HG03095 (cell line): ENCODE measurements at regions not wholly inside any gene's neighbourhood (a gene's known extent, or its start where the extent isn't known, plus 50 kb on each side); places are given as distances from the start of the nearest gene placed in this dataset.

ENCODE experiments used
- ATAC-seq: cut with Tn5 transposase; IDR thresholded peaks from one replicate; pipeline ENCODE4 v1.9.1; 2021; ENCODE audit warnings: moderate library complexity; ENCODE audit not compliant: unreplicated experiment

GRCh38 chr16:65786916-65787315 is 579.6 kb upstream of the CDH5 start:
- ATAC-seq: no peak

GRCh38 chr16:65783709-65784474 is 582.6 kb upstream of the CDH5 start:
- ATAC-seq: no peak

- ATAC-seq: no peak
Measured at GRCh38 chr16:65782611-65783600, 583.6 kb upstream of the CDH5 start.

- no peak for ATAC-seq
Measured at GRCh38 chr16:65781855-65782254, 584.6 kb upstream of the CDH5 start.

DNA sequence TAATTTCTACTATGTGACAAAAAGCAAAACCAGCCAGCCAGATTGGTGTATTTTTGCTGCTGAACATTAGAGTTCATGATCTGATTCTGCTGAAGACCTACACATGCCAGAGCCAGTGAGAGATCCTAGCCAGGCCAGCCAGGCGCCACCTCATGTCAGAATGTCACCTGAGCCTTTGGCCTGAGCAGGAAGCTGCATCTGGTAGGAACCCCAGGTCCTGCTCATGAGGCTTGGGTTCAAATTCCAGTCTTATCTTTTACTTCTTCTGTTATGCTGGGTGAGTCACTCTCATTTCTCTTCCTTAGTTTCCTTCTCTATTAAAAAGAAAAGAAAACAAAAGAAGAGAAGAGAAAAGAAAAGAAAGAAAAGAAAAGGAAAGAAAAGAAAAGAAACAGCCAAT is 585.1 kb upstream of the CDH5 start:
- ATAC-seq: no peak

GRCh38 chr16:65779201-65779600 is 587.3 kb upstream of the CDH5 start:
- ATAC-seq: no peak

DNA sequence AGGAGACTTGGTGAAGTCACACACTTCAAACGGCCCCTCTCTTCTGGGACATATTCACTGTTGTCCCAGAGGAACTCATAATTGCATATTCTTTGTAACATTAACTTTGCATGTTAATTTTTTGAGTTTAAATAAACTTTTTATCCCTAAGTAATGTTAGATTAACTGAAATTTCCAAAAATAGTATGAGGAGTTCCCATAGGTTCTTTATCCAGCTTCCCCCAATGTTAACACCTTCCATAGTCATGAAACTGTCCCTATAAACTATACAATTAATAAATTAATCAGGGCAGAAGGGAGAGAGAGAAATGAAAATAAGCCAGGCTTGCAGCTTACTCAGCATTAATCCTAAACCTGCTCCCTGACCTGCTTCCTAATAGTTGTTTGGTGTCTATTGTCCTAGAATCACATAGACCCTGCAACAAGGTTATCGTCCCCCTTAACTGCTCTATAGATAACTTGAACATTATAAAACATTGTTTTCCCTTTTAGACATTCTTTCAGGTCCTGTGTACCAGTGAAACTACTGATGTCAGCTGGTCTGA is 589.8 kb upstream of the CDH5 start:
- ATAC-seq: no peak

DNA sequence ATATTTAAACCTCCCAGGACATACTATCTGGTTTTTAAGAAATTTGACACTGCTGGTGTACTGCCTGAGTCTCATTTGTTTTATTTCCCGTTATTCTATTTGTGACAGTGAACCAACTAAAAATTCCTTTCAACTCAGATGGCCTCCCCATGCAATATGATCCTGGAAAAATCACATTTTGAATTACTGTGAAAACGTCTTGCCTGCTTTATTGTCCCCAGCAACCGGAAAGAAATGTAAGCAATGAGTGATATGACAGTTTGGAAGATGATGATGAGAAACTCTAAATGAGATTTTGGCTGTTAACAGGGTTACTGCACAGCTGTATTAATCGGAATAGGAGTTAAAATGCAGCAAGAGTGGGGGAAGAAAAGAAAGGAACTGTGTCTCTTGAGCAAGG is 590.7 kb upstream of the CDH5 start:
- ATAC-seq: no peak

DNA sequence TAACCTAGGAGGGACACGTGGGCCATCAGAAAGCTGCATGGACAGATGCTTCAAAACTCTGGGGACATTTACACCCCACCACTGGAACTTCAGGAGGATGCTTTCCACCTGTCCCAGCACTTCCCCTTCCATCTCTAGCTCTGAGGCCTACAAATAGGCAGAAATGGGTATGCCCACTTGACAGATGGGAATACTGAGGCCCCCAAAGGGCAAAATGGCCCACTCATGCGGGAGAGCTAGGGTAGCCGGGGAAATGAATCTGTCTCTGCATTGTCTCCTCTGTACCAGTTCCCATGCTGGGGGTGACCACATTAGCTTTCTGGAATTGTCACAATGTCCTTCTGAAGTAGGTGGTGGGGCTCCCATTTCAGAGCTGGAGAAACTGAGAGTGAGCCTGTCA is 592.1 kb upstream of the CDH5 start:
- no peak for ATAC-seq

- no peak for ATAC-seq
Measured at GRCh38 chr16:65773301-65773874, 593.1 kb upstream of the CDH5 start.

GRCh38 chr16:65772134-65772732 is 594.3 kb upstream of the CDH5 start:
- ATAC-seq: no peak

GRCh38 chr16:65771707-65772106 is 594.8 kb upstream of the CDH5 start:
- no peak for ATAC-seq

- no peak for ATAC-seq
Measured at GRCh38 chr16:65770752-65771151, 595.7 kb upstream of the CDH5 start.

GRCh38 chr16:65769776-65770438 is 596.6 kb upstream of the CDH5 start:
- no peak for ATAC-seq

GRCh38 chr16:65769055-65769465 is 597.4 kb upstream of the CDH5 start:
- ATAC-seq: no peak

DNA sequence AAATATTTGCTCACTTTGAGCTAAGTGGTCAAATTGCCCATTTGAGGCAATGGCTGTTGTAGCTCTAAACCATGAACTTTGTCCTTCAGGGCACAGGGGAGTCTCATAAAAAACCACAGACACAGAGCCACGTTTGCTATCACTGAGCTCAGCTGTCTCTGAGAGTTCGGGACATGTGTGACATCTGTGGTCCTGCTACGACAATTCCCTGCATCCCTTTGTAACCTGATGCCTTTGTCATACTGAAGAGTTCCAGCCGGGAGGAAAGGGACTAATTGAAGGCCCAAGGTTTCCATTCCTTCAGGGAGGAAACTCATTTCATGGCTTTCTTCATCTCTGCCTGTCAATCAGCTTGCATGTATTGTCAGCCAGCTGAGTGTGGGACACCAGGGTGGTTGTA is 599.4 kb upstream of the CDH5 start:
- ATAC-seq: no peak

- ATAC-seq: no peak
Measured at GRCh38 chr16:65763640-65764305, 602.7 kb upstream of the CDH5 start.

DNA sequence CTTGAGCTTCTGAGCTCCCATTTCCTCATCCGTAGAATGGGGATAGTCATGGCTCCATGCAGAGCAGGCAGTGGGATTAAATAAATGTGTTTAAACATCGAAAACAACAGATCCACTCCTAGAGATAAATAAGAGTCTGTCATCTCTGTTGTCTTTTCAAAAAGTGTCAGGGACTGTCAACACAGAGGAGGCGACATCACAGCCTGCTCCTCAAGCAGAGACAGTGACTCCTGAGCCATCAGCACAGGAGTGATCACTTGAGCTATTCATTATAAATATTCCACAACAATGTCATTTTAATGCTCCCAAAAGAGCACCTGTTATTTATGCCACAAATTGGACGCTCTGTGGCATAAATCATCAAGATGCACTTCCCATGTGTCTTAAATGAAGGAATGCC is 605.6 kb upstream of the CDH5 start:
- no peak for ATAC-seq

GRCh38 chr16:65758620-65759019 is 607.9 kb upstream of the CDH5 start:
- ATAC-seq: no peak

- no peak for ATAC-seq
Measured at GRCh38 chr16:65757064-65757463, 609.4 kb upstream of the CDH5 start.
